ENCODE measurements at regions not wholly inside any gene's neighbourhood (a gene's known extent, or its start where the extent isn't known, plus 50 kb on each side); places are given as distances from the start of the nearest gene placed in this dataset.
A peak's percentile ranks its signal among the peaks of the same experiment; 100 is the strongest.

DNA sequence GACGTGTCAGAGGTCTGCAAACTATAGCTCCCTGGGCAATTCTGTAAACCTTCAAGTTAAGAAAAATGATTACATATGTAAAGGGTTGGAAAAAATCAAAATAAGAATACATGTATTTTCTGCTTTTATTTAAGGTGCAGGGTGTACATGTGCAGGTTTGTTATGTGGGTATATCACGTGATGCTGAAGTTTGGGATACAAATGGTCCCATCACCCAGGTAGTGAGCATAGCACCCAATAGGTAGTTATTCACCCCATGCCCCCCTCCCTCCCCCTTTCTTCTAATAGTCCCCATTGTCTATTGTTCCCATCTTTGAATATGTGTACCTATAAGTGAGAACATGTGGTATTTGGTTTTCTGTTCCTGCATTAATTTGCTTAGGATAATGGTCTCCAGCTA is 51.1 kb upstream of the GCM1 start:
- DNase-seq (ENCODE audit: low read depth, low spot score) (no peak), FAIRE-seq (no peak), ATAC-seq (no peak)
- Histone ChIP-seq H3K4me3 (no peak overlapping the region), H3K9ac (ENCODE audit: control insufficient read depth, insufficient read depth, low read length) (no peak overlapping the region), H4K20me1 (ENCODE audit: control insufficient read depth, insufficient read depth) (no peaks in the 10 kb centered on the region), H3K4me1 (ENCODE audit: control insufficient read depth, insufficient read depth, low read length) (peaks cover 12% of the 10 kb centered on the region), H3K36me3 (ENCODE audit: control insufficient read depth in 2 of 2, insufficient read depth in 2 of 2, low read length in 1 of 2) (no peaks in the 10 kb centered on the region), H2AFZ (ENCODE audit: control insufficient read depth, low read depth, low read length) (no peak overlapping the region), H3K4me2 (ENCODE audit: control insufficient read depth, insufficient read depth) (no peak overlapping the region), H3K79me2 (ENCODE audit: control insufficient read depth, insufficient read depth, low read length) (no peaks in the 10 kb centered on the region), H3K9me3 (replicated peaks; ENCODE audit: control insufficient read depth, insufficient read depth, low read length) (no peaks in the 10 kb centered on the region; the same call in 2 of the 3 replicates), H3K27me3 (replicated peaks in 1 of 2; ENCODE audit: control insufficient read depth in 2 of 2, insufficient read depth in 2 of 2, low read length in 1 of 2) (no peaks in the 10 kb centered on the region), H3K27ac (ENCODE audit: control insufficient read depth, insufficient read depth) (no peak overlapping the region)
- TF ChIP-seq TARDBP (IDR thresholded peaks at IDR 0.05; ENCODE audit: borderline replicate concordance) (no peak), EGR1 (IDR thresholded peaks at IDR 0.05; ENCODE audit: borderline replicate concordance in 1 of 2, low read depth in 2 of 2, low read length in 2 of 2) (no peak)
- ChIA-PET SMC1A (ENCODE audit: uncharacterized antibody, unreplicated experiment) (interaction anchor here (0.8 to 1.8 kb wide), 6 partner anchors 10 to 110 kb away, joined by 3 to 5 read pairs (median 4); no protein-coding TSS in a partner anchor), POLR2A (no interaction called here), CTCF (interaction anchor here (0.7 to 1.6 kb wide), 4 partner anchors 10 to 233 kb away, joined by 3 to 6 read pairs (median 4); no protein-coding TSS in a partner anchor), RAD21 (ENCODE audit: unreplicated experiment) (interaction anchor here (1.2 kb wide), 2 partner anchors 11 to 27 kb away, joined by 5 to 7 read pairs; no protein-coding TSS in a partner anchor)
- no TSS peak for BruUV-seq (replicated peaks)
- WGBS (ENCODE audit: insufficient coverage, insufficient replicate concordance, low lambda C conversion rate, missing lambda C conversion rate) = 98% methylated on average over 2 of the region's 2 CpGs
- in situ Hi-C loops (cut with MboI) (no loop called here), intact Hi-C loops (cut with micrococcal nuclease; ENCODE audit: unreplicated experiment) (no loop called here)

DNA sequence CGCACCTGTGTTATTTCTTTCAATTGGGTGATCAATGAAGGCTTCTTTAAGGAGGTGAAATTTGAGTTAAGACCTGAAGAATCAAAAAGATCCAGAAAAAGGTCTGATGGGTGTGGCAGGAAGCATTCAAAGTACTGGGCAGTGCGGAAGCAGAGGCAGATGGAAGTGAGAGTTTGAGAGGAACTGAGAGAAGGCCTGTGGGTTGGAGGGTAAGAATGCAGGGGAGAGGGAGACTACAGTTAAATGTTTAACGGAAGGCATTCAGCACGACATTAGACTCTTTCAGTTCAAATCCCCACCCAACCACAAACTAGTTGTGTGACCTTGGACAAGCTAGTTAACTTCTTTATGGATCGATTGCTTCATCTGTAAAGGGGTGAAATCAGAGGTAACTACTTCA is 50.5 kb upstream of the GCM1 start:
- in situ Hi-C loops (cut with MboI) (no loop called here), intact Hi-C loops (cut with micrococcal nuclease; ENCODE audit: unreplicated experiment) (no loop called here)
- no peaks in the 10 kb centered on the region; the same call in 2 of the 3 replicates for H3K9me3 ChIP-seq (replicated peaks; ENCODE audit: control insufficient read depth, insufficient read depth, low read length)
- ChIA-PET POLR2A (no interaction called here), SMC1A (ENCODE audit: uncharacterized antibody, unreplicated experiment) (interaction anchor here (0.8 to 1.8 kb wide), 5 partner anchors 10 to 111 kb away, joined by 3 to 5 read pairs (median 4); no protein-coding TSS in a partner anchor), CTCF (interaction anchor here (0.6 to 1.6 kb wide), 5 partner anchors 10 to 234 kb away, joined by 3 to 6 read pairs (median 3); no protein-coding TSS in a partner anchor), RAD21 (ENCODE audit: unreplicated experiment) (interaction anchor here (1.1 to 1.2 kb wide), 3 partner anchors 10 to 33 kb away, joined by 3 to 7 read pairs (median 5); no protein-coding TSS in a partner anchor)
- peak; percentile 43 for DNase-seq (ENCODE audit: low read depth, low spot score)
- no peak overlapping the region for H2AFZ ChIP-seq (ENCODE audit: control insufficient read depth, low read depth, low read length)
- H4K20me1 ChIP-seq (ENCODE audit: control insufficient read depth, insufficient read depth) = no peaks in the 10 kb centered on the region
- no peaks in the 10 kb centered on the region for H3K79me2 ChIP-seq (ENCODE audit: control insufficient read depth, insufficient read depth, low read length)
- H3K27ac ChIP-seq (ENCODE audit: control insufficient read depth, insufficient read depth) = no peak overlapping the region
- H3K36me3 ChIP-seq (ENCODE audit: control insufficient read depth in 2 of 2, insufficient read depth in 2 of 2, low read length in 1 of 2) = no peaks in the 10 kb centered on the region
- peak; percentile 87 for FAIRE-seq
- no TSS peak for BruUV-seq (replicated peaks)
- H3K27me3 ChIP-seq (replicated peaks in 1 of 2; ENCODE audit: control insufficient read depth in 2 of 2, insufficient read depth in 2 of 2, low read length in 1 of 2) = no peaks in the 10 kb centered on the region
- no peak overlapping the region for H3K4me3 ChIP-seq
- peak overlapping the region; percentile 35; the same call in 1 of the 2 replicates for H3K4me2 ChIP-seq (ENCODE audit: control insufficient read depth, insufficient read depth)
- H3K4me1 ChIP-seq (ENCODE audit: control insufficient read depth, insufficient read depth, low read length) = peaks cover 12% of the 10 kb centered on the region
- no peak overlapping the region for H3K9ac ChIP-seq (ENCODE audit: control insufficient read depth, insufficient read depth, low read length)
- ATAC-seq = peak; percentile 94
- WGBS (ENCODE audit: insufficient coverage, insufficient replicate concordance, low lambda C conversion rate, missing lambda C conversion rate) = 22% methylated on average over 5 of the region's 5 CpGs
- TF ChIP-seq, protein P1, sequence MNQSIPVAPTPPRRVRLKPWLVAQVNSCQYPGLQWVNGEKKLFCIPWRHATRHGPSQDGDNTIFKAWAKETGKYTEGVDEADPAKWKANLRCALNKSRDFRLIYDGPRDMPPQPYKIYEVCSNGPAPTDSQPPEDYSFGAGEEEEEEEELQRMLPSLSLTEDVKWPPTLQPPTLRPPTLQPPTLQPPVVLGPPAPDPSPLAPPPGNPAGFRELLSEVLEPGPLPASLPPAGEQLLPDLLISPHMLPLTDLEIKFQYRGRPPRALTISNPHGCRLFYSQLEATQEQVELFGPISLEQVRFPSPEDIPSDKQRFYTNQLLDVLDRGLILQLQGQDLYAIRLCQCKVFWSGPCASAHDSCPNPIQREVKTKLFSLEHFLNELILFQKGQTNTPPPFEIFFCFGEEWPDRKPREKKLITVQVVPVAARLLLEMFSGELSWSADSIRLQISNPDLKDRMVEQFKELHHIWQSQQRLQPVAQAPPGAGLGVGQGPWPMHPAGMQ (IDR thresholded peaks at IDR 0.05; ENCODE audit: borderline replicate concordance) = no peak
- TF ChIP-seq RAD21 (IDR thresholded peaks at IDR 0.05; ENCODE audit: insufficient read depth, low read depth, low read length) = no peak
- TF ChIP-seq CEBPB (IDR thresholded peaks at IDR 0.05; ENCODE audit: borderline replicate concordance in 1 of 2, low read depth in 2 of 2, low read length in 2 of 2) = no peak
- TF ChIP-seq CHD4 (IDR thresholded peaks at IDR 0.05) = no peak
- no peak for TF ChIP-seq ZZZ3 (IDR thresholded peaks at IDR 0.05; ENCODE audit: control insufficient read depth, insufficient read length, low read depth)
- TF ChIP-seq GATAD2B (conservative IDR thresholded peaks at IDR 0.05; ENCODE audit: low read depth) = no peak
- no peak for TF ChIP-seq SMAD1 (IDR thresholded peaks at IDR 0.05; ENCODE audit: low read depth, partially characterized antibody)
- no peak for TF ChIP-seq STAT1 (conservative IDR thresholded peaks at IDR 0.05)
- no peak for TF ChIP-seq NFXL1 (IDR thresholded peaks at IDR 0.05; ENCODE audit: borderline replicate concordance)
- TF ChIP-seq, protein P2, sequence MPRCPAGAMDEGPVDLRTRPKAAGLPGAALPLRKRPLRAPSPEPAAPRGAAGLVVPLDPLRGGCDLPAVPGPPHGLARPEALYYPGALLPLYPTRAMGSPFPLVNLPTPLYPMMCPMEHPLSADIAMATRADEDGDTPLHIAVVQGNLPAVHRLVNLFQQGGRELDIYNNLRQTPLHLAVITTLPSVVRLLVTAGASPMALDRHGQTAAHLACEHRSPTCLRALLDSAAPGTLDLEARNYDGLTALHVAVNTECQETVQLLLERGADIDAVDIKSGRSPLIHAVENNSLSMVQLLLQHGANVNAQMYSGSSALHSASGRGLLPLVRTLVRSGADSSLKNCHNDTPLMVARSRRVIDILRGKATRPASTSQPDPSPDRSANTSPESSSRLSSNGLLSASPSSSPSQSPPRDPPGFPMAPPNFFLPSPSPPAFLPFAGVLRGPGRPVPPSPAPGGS (IDR thresholded peaks at IDR 0.05; ENCODE audit: borderline replicate concordance, insufficient read depth, low read depth, low read length, poor library complexity, severe bottlenecking) = no peak
- TF ChIP-seq RBBP5 (conservative IDR thresholded peaks at IDR 0.05) = no peak
- TF ChIP-seq HCFC1 (IDR thresholded peaks at IDR 0.05; ENCODE audit: low read length) = no peak
- TF ChIP-seq EED (IDR thresholded peaks at IDR 0.05; ENCODE audit: low read depth) = peak; percentile 90
- no peak for TF ChIP-seq ZBED1 (IDR thresholded peaks at IDR 0.05; ENCODE audit: borderline replicate concordance)
- no peak for TF ChIP-seq CBX5 (IDR thresholded peaks at IDR 0.05; ENCODE audit: low read depth)

Data from GM12878 (cell line).